NCI-H1436 (cell line): ENCODE measurements at regions not wholly inside any gene's neighbourhood (a gene's known extent, or its start where the extent isn't known, plus 50 kb on each side); places are given as distances from the start of the nearest gene placed in this dataset.
"Not testable (repeated sequence)": the region's sequence is repeated elsewhere in the genome, so short reads cannot be mapped to it uniquely, and the experiment has no call there.

Source experiments
- DNase-seq: peaks from one replicate; lab custom pipeline; 2025; lab: John Stamatoyannopoulos, UW

GRCh38 chr9:22838266-22838665 lies 391.6 kb downstream of the DMRTA1 start:
- no peak for DNase-seq

GRCh38 chr9:22840641-22841040 lies 394.0 kb downstream of the DMRTA1 start:
- no peak for DNase-seq

- not testable (repeated sequence) for DNase-seq
These were observed 398.6 kb downstream of the DMRTA1 start for GRCh38 chr9:22845243-22845642.

- DNase-seq, result no peak
These were observed 409.4 kb downstream of the DMRTA1 start for GRCh38 chr9:22855980-22856379.

DNA sequence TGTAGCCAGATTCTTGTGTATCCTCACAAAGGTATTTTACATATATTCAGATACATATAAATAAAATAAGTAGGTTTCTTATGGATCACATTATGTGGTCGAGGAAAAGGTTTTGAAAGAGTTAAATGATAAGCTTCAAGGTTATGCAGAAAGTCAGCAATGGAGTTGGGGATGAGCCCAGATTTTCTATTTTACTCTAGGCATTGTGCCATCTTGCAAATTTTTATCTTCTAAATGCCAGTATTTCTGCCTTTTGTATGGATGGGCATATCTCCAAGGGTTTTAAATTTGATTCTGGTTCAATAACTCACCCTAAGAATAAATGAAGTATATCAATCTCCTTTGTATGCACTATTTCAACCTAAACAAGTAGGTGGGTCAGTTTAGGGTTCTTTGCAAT lies 410.7 kb downstream of the DMRTA1 start:
- DNase-seq, result no peak

DNA sequence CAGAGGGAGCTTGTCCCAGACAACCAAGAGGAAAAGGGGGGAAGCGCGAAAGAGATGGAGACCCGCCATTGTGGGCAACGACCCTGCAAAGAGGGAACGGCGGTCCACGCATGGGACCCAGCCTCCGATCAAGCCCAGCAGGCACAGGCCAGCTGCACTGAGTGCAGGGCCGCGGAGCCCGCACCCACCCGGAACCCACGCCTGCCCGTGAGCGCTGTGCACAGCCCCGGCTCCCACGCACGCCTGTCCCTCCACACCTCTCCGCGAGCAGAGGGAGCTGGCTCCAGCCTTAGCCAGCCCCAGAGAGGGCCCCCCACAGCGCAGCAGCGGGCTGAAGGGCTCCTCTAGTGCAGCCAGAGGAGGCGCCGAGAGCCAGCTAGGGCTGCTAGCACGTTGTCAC lies 416.5 kb downstream of the DMRTA1 start:
- no peak for DNase-seq

GRCh38 chr9:22863736-22864135 lies 417.1 kb downstream of the DMRTA1 start:
- no peak for DNase-seq

DNA sequence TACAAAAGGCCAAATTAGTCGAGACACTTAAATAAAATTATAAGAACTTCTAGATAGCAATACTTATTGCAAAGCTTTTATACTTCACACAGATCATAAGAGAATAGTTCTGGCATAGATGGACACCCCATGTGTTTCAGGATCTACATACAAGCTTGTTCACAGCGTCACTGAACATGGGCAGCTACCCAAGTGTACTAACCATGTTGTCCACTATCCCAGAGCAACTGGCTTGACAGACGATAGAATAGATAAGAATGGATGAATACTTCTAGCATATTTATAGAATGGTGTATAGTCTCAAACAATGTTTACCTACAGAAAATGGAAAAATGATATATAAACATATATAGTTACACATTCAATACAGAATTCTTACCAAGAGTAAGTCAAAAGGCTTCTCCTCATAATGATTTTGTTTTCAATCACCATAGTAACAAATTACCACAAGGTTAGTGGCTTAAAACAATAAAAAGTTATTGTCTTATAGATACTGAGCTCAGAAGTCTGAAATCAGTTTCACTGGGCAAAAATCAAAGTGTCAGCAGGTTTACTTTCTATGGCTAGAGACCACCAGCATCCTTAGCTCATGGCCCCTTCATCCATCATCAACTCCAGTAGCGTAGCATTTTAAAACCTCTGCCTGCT lies 446.7 kb downstream of the DMRTA1 start:
- no peak for DNase-seq

DNA sequence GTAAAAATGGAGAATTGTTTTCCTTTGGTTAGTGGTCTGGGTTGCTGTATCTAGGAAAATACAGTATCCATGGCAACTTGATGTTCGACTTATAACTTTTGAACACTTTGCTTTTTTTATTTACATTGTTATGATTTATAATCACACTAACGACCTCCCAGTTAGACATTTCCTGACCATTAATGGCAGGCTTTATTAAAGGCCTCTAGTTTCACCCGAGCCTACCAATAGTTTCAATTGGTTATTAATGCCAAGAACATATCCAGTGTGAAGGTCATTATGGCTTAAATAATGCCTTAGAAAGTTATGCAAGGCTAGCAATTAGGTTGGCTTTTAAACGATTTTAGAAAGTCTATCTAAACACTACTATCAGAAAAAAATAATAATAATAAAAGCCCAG lies 452.0 kb downstream of the DMRTA1 start:
- no peak for DNase-seq

- no peak for DNase-seq
These were observed 465.0 kb downstream of the DMRTA1 start for GRCh38 chr9:22911632-22912031.

GRCh38 chr9:22913026-22913425 lies 466.4 kb downstream of the DMRTA1 start:
- no peak for DNase-seq

GRCh38 chr9:22913518-22913917 lies 466.9 kb downstream of the DMRTA1 start:
- DNase-seq, result no peak

DNA sequence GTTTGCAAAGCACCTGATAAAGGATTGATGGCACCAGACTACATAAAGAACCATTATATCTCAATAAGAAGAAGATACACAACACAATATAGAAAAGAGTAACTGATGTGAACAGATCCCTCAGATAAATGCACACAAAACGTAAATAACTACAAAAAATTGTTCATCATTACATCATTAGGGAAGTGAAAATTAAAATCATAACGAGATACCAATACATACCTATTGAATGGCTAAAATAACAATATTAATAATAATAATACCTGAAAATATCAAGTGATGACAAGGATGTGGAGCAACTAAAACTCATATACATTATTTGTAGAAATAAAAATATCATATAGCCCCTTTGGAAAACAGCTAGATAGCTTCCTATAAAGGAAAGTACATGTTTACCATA lies 469.5 kb downstream of the DMRTA1 start:
- no peak for DNase-seq

DNA sequence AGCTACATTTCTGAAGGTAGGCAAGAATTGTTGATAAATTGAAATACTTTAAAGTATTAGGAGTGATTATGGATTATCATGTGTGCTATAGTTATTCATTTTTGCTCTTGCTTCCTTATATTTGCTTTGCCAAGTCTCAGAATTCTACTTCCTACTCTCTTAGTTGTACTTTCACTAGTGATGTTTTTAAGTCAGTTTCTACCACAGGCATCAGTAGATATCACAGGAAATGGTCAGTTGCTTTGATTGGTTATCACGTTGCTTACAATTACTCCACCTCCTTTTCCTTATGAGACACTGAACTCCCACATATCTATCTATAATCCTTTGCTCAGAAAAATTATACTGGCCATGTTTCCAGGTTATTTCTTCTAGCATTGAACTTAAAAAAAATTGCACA lies 472.8 kb downstream of the DMRTA1 start:
- no peak for DNase-seq

- DNase-seq, result no peak
These were observed 475.1 kb downstream of the DMRTA1 start for GRCh38 chr9:22921742-22922141.

DNA sequence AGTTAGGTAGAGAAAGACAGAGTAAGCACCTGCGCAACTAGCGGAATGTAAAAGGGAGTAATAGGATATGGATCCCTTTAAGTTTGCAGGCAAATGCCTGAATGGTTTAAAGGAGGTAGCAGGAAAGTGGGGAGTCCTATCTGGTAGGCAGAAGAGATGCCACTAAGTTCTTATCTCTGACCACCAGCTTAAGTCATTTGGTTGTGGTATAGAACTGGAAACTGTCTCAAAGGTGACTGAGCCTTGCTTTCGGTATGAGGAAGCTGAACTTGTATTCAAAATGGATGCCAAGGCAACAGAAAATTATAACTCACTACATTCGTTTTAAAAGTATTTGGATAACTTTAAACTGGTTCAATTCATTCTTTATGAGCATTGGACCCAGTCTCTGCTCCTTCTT lies 475.6 kb downstream of the DMRTA1 start:
- no peak for DNase-seq

DNA sequence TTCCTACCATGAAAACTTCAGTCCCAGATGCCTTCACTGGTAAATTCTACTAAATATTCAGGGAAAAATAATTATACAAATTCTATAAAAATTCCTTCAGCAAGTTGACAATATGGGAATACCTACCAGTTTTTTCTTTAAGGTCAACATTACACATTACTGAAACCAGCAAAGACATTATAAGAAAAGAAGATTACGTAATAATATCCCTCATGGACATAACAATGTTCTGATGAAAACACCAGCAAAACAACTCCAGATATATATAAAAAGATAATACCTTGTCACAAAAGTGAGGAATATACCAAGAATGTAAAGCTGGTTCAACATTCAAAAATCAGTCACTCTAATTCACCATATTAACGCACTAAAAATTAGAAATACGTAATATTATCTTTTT lies 507.9 kb downstream of the DMRTA1 start:
- no peak for DNase-seq

- DNase-seq, result no peak
These were observed 508.3 kb downstream of the DMRTA1 start for GRCh38 chr9:22954964-22955363.

- no peak for DNase-seq
These were observed 522.8 kb downstream of the DMRTA1 start for GRCh38 chr9:22969350-22969979.

- no peak for DNase-seq
These were observed 523.9 kb downstream of the DMRTA1 start for GRCh38 chr9:22970434-22970975.

GRCh38 chr9:22975951-22976350 lies 529.3 kb downstream of the DMRTA1 start:
- no peak for DNase-seq

- no peak for DNase-seq
These were observed 529.8 kb downstream of the DMRTA1 start for GRCh38 chr9:22976454-22976853.

DNA sequence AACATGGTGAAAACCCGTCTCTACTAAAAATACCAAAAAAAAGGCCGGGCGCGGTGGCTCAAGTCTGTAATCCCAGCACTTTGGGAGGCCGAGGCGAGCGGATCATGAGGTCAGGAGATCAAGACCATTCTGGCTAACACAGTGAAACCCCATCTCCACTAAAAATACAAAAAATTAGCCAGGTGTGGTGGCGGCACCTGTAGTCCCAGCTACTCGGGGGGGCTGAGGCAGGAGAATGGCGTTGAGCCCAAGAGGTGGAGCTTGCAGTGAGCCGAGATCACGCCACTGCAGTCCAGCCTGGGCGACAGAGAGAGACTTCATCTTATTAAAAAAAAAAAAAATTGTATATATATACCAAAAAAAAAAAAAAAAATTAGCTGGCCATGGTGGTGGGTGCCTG lies 533.8 kb downstream of the DMRTA1 start:
- not testable (repeated sequence) for DNase-seq

GRCh38 chr9:22986556-22986955 lies 539.9 kb downstream of the DMRTA1 start:
- DNase-seq, result no peak
